ENCODE measurements at regions not wholly inside any gene's neighbourhood (a gene's known extent, or its start where the extent isn't known, plus 50 kb on each side); places are given as distances from the start of the nearest gene placed in this dataset.

- TF ChIP-seq HMBOX1 (IDR thresholded peaks at IDR 0.05) (no peak), PHF21A (IDR thresholded peaks at IDR 0.05; ENCODE audit: borderline replicate concordance, low read depth) (no peak), ZNF174 (CRISPR knock-in tag; IDR thresholded peaks at IDR 0.05) (no peak), NFYB (IDR thresholded peaks at IDR 0.05; ENCODE audit: extremely low read depth, insufficient read length) (no peak), SUPT5H (IDR thresholded peaks at IDR 0.05) (no peak)
- TF ChIP-seq, protein P1, sequence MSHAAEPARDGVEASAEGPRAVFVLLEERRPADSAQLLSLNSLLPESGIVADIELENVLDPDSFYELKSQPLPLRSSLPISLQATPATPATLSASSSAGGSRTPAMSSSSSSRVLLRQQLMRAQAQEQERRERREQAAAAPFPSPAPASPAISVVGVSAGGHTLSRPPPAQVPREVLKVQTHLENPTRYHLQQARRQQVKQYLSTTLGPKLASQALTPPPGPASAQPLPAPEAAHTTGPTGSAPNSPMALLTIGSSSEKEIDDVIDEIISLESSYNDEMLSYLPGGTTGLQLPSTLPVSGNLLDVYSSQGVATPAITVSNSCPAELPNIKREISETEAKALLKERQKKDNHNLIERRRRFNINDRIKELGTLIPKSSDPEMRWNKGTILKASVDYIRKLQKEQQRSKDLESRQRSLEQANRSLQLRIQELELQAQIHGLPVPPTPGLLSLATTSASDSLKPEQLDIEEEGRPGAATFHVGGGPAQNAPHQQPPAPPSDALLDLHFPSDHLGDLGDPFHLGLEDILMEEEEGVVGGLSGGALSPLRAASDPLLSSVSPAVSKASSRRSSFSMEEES (CRISPR knock-in tag; IDR thresholded peaks at IDR 0.05), result no peak
Measured at GRCh38 chr9:85479305-85479704, 262.4 kb downstream of the AGTPBP1 start (continued).

GRCh38 chr9:85478847-85479246 is 262.9 kb downstream of the AGTPBP1 start:
- 0% methylated on average over 3 of the region's 3 CpGs for WGBS (ENCODE audit: insufficient coverage, low coverage, missing lambda C conversion rate)
- Histone ChIP-seq H3K4me2 (ENCODE audit: insufficient read depth, low read length) (no peak overlapping the region), H3K79me2 (ENCODE audit: control insufficient read depth, insufficient read depth, low read length) (no peaks in the 10 kb centered on the region), H3K27me3 (ENCODE audit: control insufficient read depth in 2 of 2, insufficient read depth in 2 of 2, low read length in 2 of 2) (no peaks in the 10 kb centered on the region; a peak in 1 of 5 replicates), H3K9me3 (replicated peaks; ENCODE audit: control insufficient read depth, insufficient read depth, low read depth, low read length) (no peaks in the 10 kb centered on the region), H3K4me1 (replicated peaks in 1 of 2; ENCODE audit: control insufficient read depth in 2 of 2, insufficient read depth in 2 of 2, low read length in 2 of 2) (no peaks in the 10 kb centered on the region), H3K4me3 (no peak overlapping the region), H3K9ac (ENCODE audit: insufficient read depth in 1 of 2, low read depth in 2 of 2, low read length in 2 of 2) (no peak overlapping the region), H3K9me1 (ENCODE audit: control insufficient read depth, insufficient read depth, low read length) (no peaks in the 10 kb centered on the region), H3K36me3 (ENCODE audit: control insufficient read depth, insufficient read depth, low read length) (no peaks in the 10 kb centered on the region), H3K27ac (ENCODE audit: extremely low read depth, low read depth, low read length) (no peak overlapping the region), H2AFZ (ENCODE audit: low read depth, low read length) (no peak overlapping the region), H4K20me1 (replicated peaks; ENCODE audit: control insufficient read depth, insufficient read depth, low read length) (no peaks in the 10 kb centered on the region)
- DNase-seq (ENCODE audit: extremely low read depth in 1 of 4, low spot score in 3 of 4) (no peak), FAIRE-seq (no peak), ATAC-seq (no peak)
- intact Hi-C loops (cut with micrococcal nuclease), result no loop called here
- ChIA-PET CTCF (ENCODE audit: low intra/inter-chr PET ratio) (no interaction called here), POLR2A (interaction anchor here (1.6 kb wide), 1 partner anchor 10 kb away, joined by 3 read pairs; no protein-coding TSS in a partner anchor)
- no TSS peak for BruUV-seq (replicated peaks)
- in situ Hi-C loops (cut with MboI), result no loop called here
- TF ChIP-seq, protein P2, sequence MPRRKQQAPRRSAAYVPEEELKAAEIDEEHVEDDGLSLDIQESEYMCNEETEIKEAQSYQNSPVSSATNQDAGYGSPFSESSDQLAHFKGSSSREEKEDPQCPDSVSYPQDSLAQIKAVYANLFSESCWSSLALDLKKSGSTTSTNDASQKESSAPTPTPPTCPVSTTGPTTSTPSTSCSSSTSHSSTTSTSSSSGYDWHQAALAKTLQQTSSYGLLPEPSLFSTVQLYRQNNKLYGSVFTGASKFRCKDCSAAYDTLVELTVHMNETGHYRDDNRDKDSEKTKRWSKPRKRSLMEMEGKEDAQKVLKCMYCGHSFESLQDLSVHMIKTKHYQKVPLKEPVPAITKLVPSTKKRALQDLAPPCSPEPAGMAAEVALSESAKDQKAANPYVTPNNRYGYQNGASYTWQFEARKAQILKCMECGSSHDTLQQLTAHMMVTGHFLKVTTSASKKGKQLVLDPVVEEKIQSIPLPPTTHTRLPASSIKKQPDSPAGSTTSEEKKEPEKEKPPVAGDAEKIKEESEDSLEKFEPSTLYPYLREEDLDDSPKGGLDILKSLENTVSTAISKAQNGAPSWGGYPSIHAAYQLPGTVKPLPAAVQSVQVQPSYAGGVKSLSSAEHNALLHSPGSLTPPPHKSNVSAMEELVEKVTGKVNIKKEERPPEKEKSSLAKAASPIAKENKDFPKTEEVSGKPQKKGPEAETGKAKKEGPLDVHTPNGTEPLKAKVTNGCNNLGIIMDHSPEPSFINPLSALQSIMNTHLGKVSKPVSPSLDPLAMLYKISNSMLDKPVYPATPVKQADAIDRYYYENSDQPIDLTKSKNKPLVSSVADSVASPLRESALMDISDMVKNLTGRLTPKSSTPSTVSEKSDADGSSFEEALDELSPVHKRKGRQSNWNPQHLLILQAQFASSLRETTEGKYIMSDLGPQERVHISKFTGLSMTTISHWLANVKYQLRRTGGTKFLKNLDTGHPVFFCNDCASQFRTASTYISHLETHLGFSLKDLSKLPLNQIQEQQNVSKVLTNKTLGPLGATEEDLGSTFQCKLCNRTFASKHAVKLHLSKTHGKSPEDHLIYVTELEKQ (CRISPR knock-in tag; IDR thresholded peaks at IDR 0.05), result no peak
- TF ChIP-seq RBM15 (IDR thresholded peaks at IDR 0.05; ENCODE audit: insufficient read depth, low read length), result no peak
- no peak for TF ChIP-seq ZBTB33 (CRISPR knock-in tag; IDR thresholded peaks at IDR 0.05)
- no peak for TF ChIP-seq ZNF146 (CRISPR knock-in tag; IDR thresholded peaks at IDR 0.05; ENCODE audit: unreplicated experiment)
- no peak for TF ChIP-seq CHD4 (IDR thresholded peaks at IDR 0.05; ENCODE audit: insufficient read depth, insufficient replicate concordance, low read depth, low read length, poor library complexity, severe bottlenecking)
- no peak for TF ChIP-seq HEY1 (CRISPR knock-in tag; IDR thresholded peaks at IDR 0.05; ENCODE audit: borderline replicate concordance)
- TF ChIP-seq TSC22D4 (tag; IDR thresholded peaks at IDR 0.05), result no peak
